ENCODE measurements at regions not wholly inside any gene's neighbourhood (a gene's known extent, or its start where the extent isn't known, plus 50 kb on each side); places are given as distances from the start of the nearest gene placed in this dataset.

DNA sequence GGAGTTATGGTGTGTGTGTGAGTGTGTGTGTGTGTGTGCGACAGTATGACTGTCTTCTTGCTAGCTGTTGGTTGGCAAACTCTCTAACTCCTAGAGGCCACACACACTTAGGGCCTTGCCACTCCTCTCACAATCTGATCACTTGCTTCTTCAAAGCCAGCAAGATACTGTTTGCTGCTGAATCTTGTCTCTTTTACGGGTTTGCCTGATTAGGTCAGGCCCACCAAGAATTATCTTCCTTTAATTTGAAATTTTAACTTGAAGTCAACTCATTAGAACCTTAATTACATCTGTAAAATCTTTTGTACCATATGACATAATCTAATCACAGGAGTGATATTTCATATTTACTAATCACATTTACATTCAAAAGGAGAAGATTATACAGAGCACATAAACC, 359.2 kb upstream of the SGCG start:
- intact Hi-C loops (cut with DNase I): no loop called here
- WGBS, 2 donors: 89 to 94% methylated on average over 2 of the region's 2 CpGs

DNA sequence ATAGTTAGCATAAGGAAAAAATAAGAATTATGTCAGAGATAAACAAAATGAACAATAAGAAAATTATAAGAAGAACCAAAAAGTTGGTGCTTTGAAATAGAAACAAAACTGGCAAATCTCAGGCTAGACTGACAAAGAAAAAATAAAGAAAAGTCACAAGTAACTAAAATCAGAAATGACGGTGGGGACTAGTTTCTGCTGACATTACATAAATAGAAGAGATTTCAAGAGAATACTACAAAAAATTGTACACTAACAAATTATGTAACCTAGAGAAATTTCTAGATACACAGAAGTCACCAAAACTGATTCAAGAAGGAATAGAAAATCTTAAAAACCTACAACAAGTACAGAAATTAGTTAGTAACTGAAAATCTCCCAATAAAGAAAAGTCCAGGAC, 355.6 kb upstream of the SGCG start:
- Histone ChIP-seq H3K9me3 (no peaks in the 10 kb centered on the region), H3K4me3 (no peak overlapping the region), H3K4me1 (no peaks in the 10 kb centered on the region), H3K27me3 (peaks cover 0 to 5% (median 0%) of the 10 kb centered on the region in 7 donors), H3K36me3 (no peaks in the 10 kb centered on the region), H3K27ac (no peak overlapping the region)
- ATAC-seq: no peak
- TF ChIP-seq, protein P1, sequence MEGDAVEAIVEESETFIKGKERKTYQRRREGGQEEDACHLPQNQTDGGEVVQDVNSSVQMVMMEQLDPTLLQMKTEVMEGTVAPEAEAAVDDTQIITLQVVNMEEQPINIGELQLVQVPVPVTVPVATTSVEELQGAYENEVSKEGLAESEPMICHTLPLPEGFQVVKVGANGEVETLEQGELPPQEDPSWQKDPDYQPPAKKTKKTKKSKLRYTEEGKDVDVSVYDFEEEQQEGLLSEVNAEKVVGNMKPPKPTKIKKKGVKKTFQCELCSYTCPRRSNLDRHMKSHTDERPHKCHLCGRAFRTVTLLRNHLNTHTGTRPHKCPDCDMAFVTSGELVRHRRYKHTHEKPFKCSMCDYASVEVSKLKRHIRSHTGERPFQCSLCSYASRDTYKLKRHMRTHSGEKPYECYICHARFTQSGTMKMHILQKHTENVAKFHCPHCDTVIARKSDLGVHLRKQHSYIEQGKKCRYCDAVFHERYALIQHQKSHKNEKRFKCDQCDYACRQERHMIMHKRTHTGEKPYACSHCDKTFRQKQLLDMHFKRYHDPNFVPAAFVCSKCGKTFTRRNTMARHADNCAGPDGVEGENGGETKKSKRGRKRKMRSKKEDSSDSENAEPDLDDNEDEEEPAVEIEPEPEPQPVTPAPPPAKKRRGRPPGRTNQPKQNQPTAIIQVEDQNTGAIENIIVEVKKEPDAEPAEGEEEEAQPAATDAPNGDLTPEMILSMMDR (IDR thresholded peaks at IDR 0.05): no peak
- intact Hi-C loops (cut with DNase I): no loop called here
- WGBS, 2 donors: 82 to 83% methylated on average over 1 of the region's 1 CpG
- no peak for DNase-seq

More for the DNA sequence above, 359.2 kb upstream of the SGCG start:
- DNase-seq (no peak), ATAC-seq (no peak)
- Histone ChIP-seq H3K9me3 (no peaks in the 10 kb centered on the region), H3K4me3 (no peak overlapping the region), H3K27ac (no peak overlapping the region), H3K36me3 (no peaks in the 10 kb centered on the region), H3K27me3 (peaks cover 0 to 10% (median 0%) of the 10 kb centered on the region in 7 donors), H3K4me1 (no peaks in the 10 kb centered on the region)
- TF ChIP-seq, protein P1 (IDR thresholded peaks at IDR 0.05): no peak

GRCh38 chr13:22828081-22828480, 352.7 kb upstream of the SGCG start:
- H3K4me1 ChIP-seq: no peaks in the 10 kb centered on the region
- H3K9me3 ChIP-seq: no peaks in the 10 kb centered on the region
- H3K27ac ChIP-seq: no peak overlapping the region
- DNase-seq (no peak), ATAC-seq (no peak)
- TF ChIP-seq, protein P1 (IDR thresholded peaks at IDR 0.05): no peak
- intact Hi-C loops (cut with DNase I): no loop called here
- H3K27me3 ChIP-seq: peaks cover 0 to 5% (median 0%) of the 10 kb centered on the region in 7 donors
- no peak overlapping the region for H3K4me3 ChIP-seq
- H3K36me3 ChIP-seq: no peaks in the 10 kb centered on the region
- WGBS, 2 donors: 82 to 84% methylated on average over 2 of the region's 2 CpGs

DNA sequence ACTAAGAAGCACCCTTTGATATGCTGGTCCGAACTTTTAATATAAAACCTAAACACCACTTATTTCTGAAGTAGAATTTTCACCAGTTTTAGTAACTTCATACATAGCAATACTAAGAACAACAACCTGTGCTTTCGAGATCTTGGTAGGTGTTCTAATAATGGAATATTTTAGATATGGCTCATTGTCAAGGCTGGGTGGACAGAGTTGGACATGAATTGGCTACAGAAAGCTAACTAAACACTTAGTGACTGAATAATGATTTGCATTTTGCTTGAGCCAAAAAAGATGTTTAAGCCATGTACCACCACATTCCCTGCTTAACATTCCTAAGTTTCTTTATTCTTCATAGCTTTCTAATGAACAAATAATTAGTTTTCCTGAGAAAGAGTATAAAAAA, 344.3 kb upstream of the SGCG start:
- TF ChIP-seq, protein P1 (IDR thresholded peaks at IDR 0.05): no peak
- no peaks in the 10 kb centered on the region for H3K4me1 ChIP-seq
- intact Hi-C loops (cut with DNase I): no loop called here
- DNase-seq (no peak), ATAC-seq (no peak)
- H3K4me3 ChIP-seq: no peak overlapping the region
- 75 to 86% methylated on average over 2 of the region's 2 CpGs for WGBS, 2 donors
- peaks cover 0 to 14% (median 6%) of the 10 kb centered on the region in 7 donors for H3K27me3 ChIP-seq
- H3K27ac ChIP-seq: no peak overlapping the region
- H3K9me3 ChIP-seq: no peaks in the 10 kb centered on the region
- no peaks in the 10 kb centered on the region for H3K36me3 ChIP-seq
